DOHH2 (cell line): ENCODE measurements at regions not wholly inside any gene's neighbourhood (a gene's known extent, or its start where the extent isn't known, plus 50 kb on each side); places are given as distances from the start of the nearest gene placed in this dataset.

Source experiments
- H3F3A ChIP-seq: fragments of 200-600 bp; sonication (generic), shearing (Covaris generic); 2 replicates; pipeline ENCODE4 v1.6.0; 2016; ENCODE audit warnings: antibody characterized with exemption, mild to moderate bottlenecking; ENCODE audit not compliant: control insufficient read depth, insufficient read depth
- H3K27ac ChIP-seq: fragments of 200-600 bp; sonication (generic); 2 replicates; pipeline ENCODE4 v1.5.1; 2014; ENCODE audit warnings: low read depth, mild to moderate bottlenecking, low read length, moderate library complexity
- H3K27me3 ChIP-seq: fragments of 200-600 bp; sonication (generic); 2 replicates; pipeline ENCODE4 v1.6.1; 2014; ENCODE audit warnings: mild to moderate bottlenecking, low read length, mixed read lengths; ENCODE audit not compliant: control insufficient read depth
- H3K36me3 ChIP-seq: fragments of 200-600 bp; sonication (generic); 2 replicates; pipeline ENCODE4 v1.6.1; 2014; ENCODE audit warnings: mild to moderate bottlenecking, low read length, moderate library complexity, mixed read lengths; ENCODE audit not compliant: control insufficient read depth
- H3K4me1 ChIP-seq: fragments of 200-600 bp; sonication (generic); 2 replicates; pipeline ENCODE4 v1.6.1; 2014; ENCODE audit warnings: mild to moderate bottlenecking, low read length, mixed read lengths; ENCODE audit not compliant: control insufficient read depth
- H3K4me2 ChIP-seq: fragments of 200-600 bp; sonication (generic); 2 replicates; pipeline ENCODE4 v1.6.0; 2014; ENCODE audit warnings: mild to moderate bottlenecking, low read length, moderate library complexity
- H3K4me3 ChIP-seq: fragments of 200-600 bp; sonication (generic); 2 replicates; pipeline ENCODE4 v1.5.1; 2014; ENCODE audit warnings: mild to moderate bottlenecking, low read length, mixed read lengths
- H3K79me2 ChIP-seq: fragments of 200-600 bp; sonication (generic); 2 replicates; pipeline ENCODE4 v1.6.1; 2014; ENCODE audit warnings: mild to moderate bottlenecking, low read length, mixed read lengths; ENCODE audit not compliant: control insufficient read depth
- H3K9me2 ChIP-seq: fragments of 200-600 bp; sonication (generic); replicated peaks from 2 replicates; pipeline ENCODE4 v1.6.1; 2014; ENCODE audit warnings: mild to moderate bottlenecking, low read length, mixed read lengths; ENCODE audit not compliant: control insufficient read depth
- H3K9me3 ChIP-seq: fragments of 200-600 bp; sonication (generic); 2 replicates; pipeline ENCODE4 v1.6.1; 2014; ENCODE audit warnings: antibody characterized with exemption, low read length, mixed read lengths; ENCODE audit not compliant: control insufficient read depth, insufficient read depth
- H4K20me1 ChIP-seq: fragments of 200-600 bp; sonication (generic); 2 replicates; pipeline ENCODE4 v1.6.0; 2014; ENCODE audit warnings: low read depth, mild to moderate bottlenecking, antibody characterized with exemption, low read length, moderate library complexity; ENCODE audit not compliant: control insufficient read depth, insufficient read depth
- CTCF ChIP-seq: fragments of 200-600 bp; sonication (generic); IDR thresholded peaks from one replicate; pipeline ENCODE4 v1.5.1; 2014; ENCODE audit warnings: antibody characterized with exemption, mild to moderate bottlenecking, low read depth, low read length; ENCODE audit not compliant: poor library complexity, severe bottlenecking
- EZH2phosphoT487 ChIP-seq: fragments of 200-600 bp; sonication (generic); IDR thresholded peaks from 2 replicates; pipeline ENCODE4 v1.6.1; 2017; ENCODE audit warnings: borderline replicate concordance, mild to moderate bottlenecking, antibody characterized with exemption, low read length, moderate library complexity, mixed read lengths

DNA sequence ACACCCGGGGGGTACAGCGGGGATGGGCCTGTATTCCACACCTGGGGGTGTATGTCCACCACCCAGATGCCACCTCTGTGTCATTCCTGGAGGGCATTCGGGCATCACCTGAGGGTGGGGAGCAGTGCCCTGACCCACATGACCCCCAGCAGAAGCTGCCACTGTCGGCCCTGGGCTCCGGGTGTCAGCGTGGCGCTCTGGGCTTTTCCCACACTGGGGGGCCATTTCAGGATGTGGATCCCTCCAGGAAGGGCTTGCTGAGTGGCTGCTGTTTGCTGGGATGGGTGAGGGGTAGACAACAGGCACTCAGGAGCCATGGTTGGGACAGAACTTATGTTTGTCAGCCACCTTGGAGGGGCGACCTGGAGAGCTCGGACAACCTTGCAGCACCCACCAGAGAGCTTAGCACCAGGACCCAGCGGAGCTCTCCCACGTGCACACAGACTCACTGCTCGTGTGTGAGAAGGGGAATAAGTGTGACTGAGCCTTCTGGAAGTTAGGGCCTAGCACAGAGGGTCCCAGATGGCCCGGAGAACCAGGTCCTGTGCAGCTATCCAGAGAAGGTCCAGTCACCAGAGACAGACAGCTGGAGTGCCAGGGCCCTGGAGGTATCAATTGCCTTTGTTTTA is 102.7 kb downstream of the METRNL start:
- no peaks in the 10 kb centered on the region for H3F3A ChIP-seq
- no peaks in the 10 kb centered on the region; the same call in 1 of the 2 replicates for H3K4me1 ChIP-seq
- no peak overlapping the region for H3K27ac ChIP-seq
- no peak overlapping the region for H3K4me3 ChIP-seq
- no peak for TF ChIP-seq CTCF
- H3K4me2 ChIP-seq, result no peak overlapping the region
- H4K20me1 ChIP-seq, result no peaks in the 10 kb centered on the region
- H3K9me2 ChIP-seq, result no peaks in the 10 kb centered on the region
- no peaks in the 10 kb centered on the region for H3K9me3 ChIP-seq
- H3K36me3 ChIP-seq, result no peaks in the 10 kb centered on the region
- no peaks in the 10 kb centered on the region for H3K27me3 ChIP-seq
- no peaks in the 10 kb centered on the region for H3K79me2 ChIP-seq

DNA sequence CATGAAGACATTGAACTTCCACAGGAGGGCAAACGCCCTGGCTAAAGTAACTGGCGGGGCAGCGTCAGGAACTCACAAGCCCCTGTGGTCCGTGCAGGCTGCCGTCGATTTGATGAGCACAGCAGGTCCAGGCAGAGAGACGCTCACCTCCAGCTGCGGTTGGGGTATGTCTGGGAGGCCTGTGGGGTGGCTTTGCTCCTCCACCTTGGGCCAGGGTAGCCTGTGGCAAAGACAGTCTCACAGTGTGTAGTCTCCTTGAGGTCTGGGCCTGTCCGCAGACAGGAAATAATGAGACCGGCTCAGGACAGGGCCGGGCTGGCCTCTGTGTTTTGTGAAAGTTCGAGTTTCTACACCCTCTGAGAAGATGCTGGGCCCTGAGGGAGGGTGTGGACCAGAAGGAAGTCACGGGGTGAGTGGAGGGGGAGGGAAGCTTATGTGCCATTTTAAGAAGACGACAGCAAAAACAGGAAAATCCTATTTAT is 103.3 kb downstream of the METRNL start:
- no peak overlapping the region for H3K4me3 ChIP-seq
- no peak overlapping the region for H3K27ac ChIP-seq
- H3K4me1 ChIP-seq, result no peaks in the 10 kb centered on the region; the same call in 1 of the 2 replicates
- no peaks in the 10 kb centered on the region for H3K27me3 ChIP-seq
- no peak overlapping the region for H3K4me2 ChIP-seq
- no peaks in the 10 kb centered on the region for H3K36me3 ChIP-seq
- H4K20me1 ChIP-seq, result no peaks in the 10 kb centered on the region
- no peaks in the 10 kb centered on the region for H3K9me3 ChIP-seq
- no peaks in the 10 kb centered on the region for H3K9me2 ChIP-seq
- no peaks in the 10 kb centered on the region for H3K79me2 ChIP-seq
- H3F3A ChIP-seq, result no peaks in the 10 kb centered on the region
- TF ChIP-seq EZH2phosphoT487, result no peak
- TF ChIP-seq CTCF, result no peak

DNA sequence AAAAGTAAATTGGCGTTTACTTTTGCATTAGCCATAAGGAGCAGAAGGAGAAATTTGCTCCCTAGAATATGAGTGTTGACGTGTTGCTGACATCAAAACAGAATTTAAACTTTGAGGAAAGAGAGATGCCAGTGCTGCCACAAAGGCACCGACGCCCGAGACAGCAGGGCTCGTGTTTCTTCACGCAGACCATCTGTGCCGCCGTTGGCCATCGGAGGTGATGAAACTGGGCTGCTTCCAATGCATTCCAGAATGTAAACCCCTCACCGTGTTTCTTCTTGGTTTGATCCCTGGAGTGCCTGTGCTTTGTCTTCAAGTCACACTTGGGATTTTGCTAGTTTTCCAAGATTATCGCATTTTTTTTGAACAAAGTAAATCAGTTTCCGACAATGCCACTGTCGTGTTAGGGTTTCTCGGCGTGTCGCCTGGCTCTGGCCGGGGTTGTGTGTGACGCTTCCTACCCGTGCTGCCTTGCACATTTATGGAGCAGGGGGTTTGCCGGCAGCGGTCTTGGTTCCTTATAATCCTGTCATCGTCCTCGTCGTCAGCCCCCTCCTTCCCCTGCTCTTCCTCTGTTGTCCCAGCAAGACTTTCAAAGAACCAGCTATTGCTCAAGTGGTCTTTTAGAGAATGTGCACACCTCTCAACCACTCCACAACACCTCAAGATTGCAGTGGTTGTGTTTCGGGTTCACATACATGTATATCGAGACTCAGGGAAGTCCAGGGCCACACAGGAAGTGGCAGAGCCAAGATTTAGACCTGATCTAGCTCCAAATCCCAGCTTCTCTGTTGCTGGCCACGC is 103.9 kb downstream of the METRNL start:
- Histone ChIP-seq H3K9me2 (no peaks in the 10 kb centered on the region), H3K36me3 (no peaks in the 10 kb centered on the region), H3K4me1 (peaks cover 6% of the 10 kb centered on the region), H3K4me3 (no peak overlapping the region), H3F3A (no peaks in the 10 kb centered on the region), H3K27ac (no peak overlapping the region), H3K9me3 (no peaks in the 10 kb centered on the region), H4K20me1 (no peaks in the 10 kb centered on the region), H3K79me2 (no peaks in the 10 kb centered on the region), H3K4me2 (no peak overlapping the region), H3K27me3 (no peaks in the 10 kb centered on the region)
- TF ChIP-seq EZH2phosphoT487 (no peak), CTCF (no peak)
